Prostate gland (tissue), 2 donors: ENCODE measurements at regions not wholly inside any gene's neighbourhood (a gene's known extent, or its start where the extent isn't known, plus 50 kb on each side); places are given as distances from the start of the nearest gene placed in this dataset.

Experiments used
- CTCF ChIP-seq, 4 experiments: fragments of 200-600 bp in 2 of 4; fragments of 450-650 bp in 2 of 4; sonication (generic) in 2 of 4; IDR thresholded peaks; 1 replicate in 3 of 4; 2 replicates in 1 of 4; pipeline ENCODE4 v1.5.1; 2016 to 2019; ENCODE audit warnings: antibody characterized with exemption in 4 of 4, mild to moderate bottlenecking in 2 of 4, moderate library complexity in 2 of 4
- POLR2A ChIP-seq: fragments of 450-650 bp; IDR thresholded peaks from one replicate; pipeline ENCODE4 v1.6.1; 2016; ENCODE audit warnings: antibody characterized with exemption, mild to moderate bottlenecking

GRCh38 chr5:89246864-89247263 lies 363.9 kb upstream of the MEF2C start:
- TF ChIP-seq POLR2A: no peak
- no peak for TF ChIP-seq CTCF (IDR thresholded peaks at IDR 0.05)
